GM13976 (cell line): ENCODE measurements at regions not wholly inside any gene's neighbourhood (a gene's known extent, or its start where the extent isn't known, plus 50 kb on each side); places are given as distances from the start of the nearest gene placed in this dataset.

Source experiments
- DNase-seq: peaks from one replicate; pipeline ENCODE4 v3.0.0; 2012; ENCODE audit warnings: low spot score
- CTCF ChIP-seq: IDR thresholded peaks from 2 replicates; pipeline ENCODE4 v1.5.1; 2012; ENCODE audit warnings: borderline replicate concordance, mild to moderate bottlenecking; ENCODE audit not compliant: insufficient read depth; ENCODE audit errors: extremely low read depth, missing control alignments, control extremely low read depth
- in situ Hi-C: fragments of 300-500 bp; cut with MboI; formaldehyde crosslinking; loops from one replicate; pipeline ENCODE4 v1.12.0; 2022; ENCODE audit warnings: low sequenced_read_pairs, mixed read lengths, inconsistent platforms; ENCODE audit not compliant: unreplicated experiment

GRCh38 chr6:168228676-168229367 lies 90.8 kb downstream of the DACT2 start:
- in situ Hi-C loops: no loop called here
- DNase-seq: no peak
- TF ChIP-seq CTCF: no peak

- TF ChIP-seq CTCF: no peak
- in situ Hi-C loops: no loop called here
- no peak for DNase-seq
Measured at GRCh38 chr6:168227840-168228239, 91.7 kb downstream of the DACT2 start.

- in situ Hi-C loops: no loop called here
Measured at GRCh38 chr6:168226902-168227318, 92.7 kb downstream of the DACT2 start.

GRCh38 chr6:168226061-168226752 lies 93.4 kb downstream of the DACT2 start:
- in situ Hi-C loops: no loop called here
- TF ChIP-seq CTCF: no peak
- DNase-seq: no peak

More at GRCh38 chr6:168226902-168227318, 92.7 kb downstream of the DACT2 start:
- no peak for TF ChIP-seq CTCF
- no peak for DNase-seq

GRCh38 chr6:168225471-168225911 lies 94.1 kb downstream of the DACT2 start:
- no peak for DNase-seq
- in situ Hi-C loops: no loop called here
- no peak for TF ChIP-seq CTCF

GRCh38 chr6:168223755-168224154 lies 95.8 kb downstream of the DACT2 start:
- no peak for TF ChIP-seq CTCF
- no peak for DNase-seq
- in situ Hi-C loops: no loop called here
